ENCODE measurements at regions not wholly inside any gene's neighbourhood (a gene's known extent, or its start where the extent isn't known, plus 50 kb on each side); places are given as distances from the start of the nearest gene placed in this dataset.

- no peak overlapping the region for H3K27ac Mint-ChIP-seq (ENCODE audit: unreplicated experiment)
- H3K27me3 Mint-ChIP-seq (ENCODE audit: low read depth) = no peaks in the 10 kb centered on the region
- no peak overlapping the region for H3K4me3 Mint-ChIP-seq (ENCODE audit: unreplicated experiment)
- H3K36me3 Mint-ChIP-seq (ENCODE audit: low read depth) = no peaks in the 10 kb centered on the region
- no peak for TF ChIP-seq CTCF (IDR thresholded peaks at IDR 0.05)
- DNase-seq (ENCODE audit: low spot score) = no peak
- peaks cover 8% of the 10 kb centered on the region for H3K4me1 Mint-ChIP-seq (ENCODE audit: low read depth)
- no peaks in the 10 kb centered on the region for H3K9me3 Mint-ChIP-seq (ENCODE audit: low read depth)
These were observed 251.4 kb upstream of the KIF2B start for GRCh38 chr17:53571342-53571741.

GRCh38 chr17:53570731-53571130 is 252.0 kb upstream of the KIF2B start:
- H3K27ac Mint-ChIP-seq (ENCODE audit: unreplicated experiment) = no peak overlapping the region
- H3K27me3 Mint-ChIP-seq (ENCODE audit: low read depth) = no peaks in the 10 kb centered on the region
- no peaks in the 10 kb centered on the region for H3K9me3 Mint-ChIP-seq (ENCODE audit: low read depth)
- no peaks in the 10 kb centered on the region for H3K36me3 Mint-ChIP-seq (ENCODE audit: low read depth)
- no peak overlapping the region for H3K4me3 Mint-ChIP-seq (ENCODE audit: unreplicated experiment)
- no peak for DNase-seq (ENCODE audit: low spot score)
- peaks cover 8% of the 10 kb centered on the region for H3K4me1 Mint-ChIP-seq (ENCODE audit: low read depth)
- peak; percentile 70 for TF ChIP-seq CTCF (IDR thresholded peaks at IDR 0.05)

GRCh38 chr17:53560953-53561352 is 261.8 kb upstream of the KIF2B start:
- Mint-ChIP-seq H3K27ac (ENCODE audit: unreplicated experiment) (no peak overlapping the region), H3K27me3 (ENCODE audit: low read depth) (no peaks in the 10 kb centered on the region), H3K4me1 (ENCODE audit: low read depth) (no peaks in the 10 kb centered on the region), H3K9me3 (ENCODE audit: low read depth) (peaks cover 7% of the 10 kb centered on the region), H3K36me3 (ENCODE audit: low read depth) (no peaks in the 10 kb centered on the region), H3K4me3 (ENCODE audit: unreplicated experiment) (no peak overlapping the region)
- no peak for TF ChIP-seq CTCF (IDR thresholded peaks at IDR 0.05)
- no peak for DNase-seq (ENCODE audit: low spot score)

- TF ChIP-seq CTCF (IDR thresholded peaks at IDR 0.05) = no peak
- Mint-ChIP-seq H3K27ac (ENCODE audit: unreplicated experiment) (no peak overlapping the region), H3K27me3 (ENCODE audit: low read depth) (peaks cover 1% of the 10 kb centered on the region), H3K4me3 (ENCODE audit: unreplicated experiment) (no peak overlapping the region), H3K36me3 (ENCODE audit: low read depth) (no peaks in the 10 kb centered on the region), H3K9me3 (ENCODE audit: low read depth) (no peaks in the 10 kb centered on the region), H3K4me1 (ENCODE audit: low read depth) (peaks cover 9% of the 10 kb centered on the region)
- DNase-seq (ENCODE audit: low spot score) = no peak
These were observed 274.5 kb upstream of the KIF2B start for GRCh38 chr17:53548252-53548651.

GRCh38 chr17:53543472-53543871 is 279.3 kb upstream of the KIF2B start:
- no peak for DNase-seq (ENCODE audit: low spot score)
- Mint-ChIP-seq H3K36me3 (ENCODE audit: low read depth) (no peaks in the 10 kb centered on the region), H3K4me3 (ENCODE audit: unreplicated experiment) (no peak overlapping the region), H3K27me3 (ENCODE audit: low read depth) (peaks cover 2% of the 10 kb centered on the region), H3K9me3 (ENCODE audit: low read depth) (no peaks in the 10 kb centered on the region), H3K4me1 (ENCODE audit: low read depth) (peaks cover 13% of the 10 kb centered on the region), H3K27ac (ENCODE audit: unreplicated experiment) (no peak overlapping the region)
- no peak for TF ChIP-seq CTCF (IDR thresholded peaks at IDR 0.05)

All from chondrocyte (in vitro differentiated cells).